ENCODE measurements at regions not wholly inside any gene's neighbourhood (a gene's known extent, or its start where the extent isn't known, plus 50 kb on each side); places are given as distances from the start of the nearest gene placed in this dataset.
A peak's percentile ranks its signal among the peaks of the same experiment; 100 is the strongest.

DNA sequence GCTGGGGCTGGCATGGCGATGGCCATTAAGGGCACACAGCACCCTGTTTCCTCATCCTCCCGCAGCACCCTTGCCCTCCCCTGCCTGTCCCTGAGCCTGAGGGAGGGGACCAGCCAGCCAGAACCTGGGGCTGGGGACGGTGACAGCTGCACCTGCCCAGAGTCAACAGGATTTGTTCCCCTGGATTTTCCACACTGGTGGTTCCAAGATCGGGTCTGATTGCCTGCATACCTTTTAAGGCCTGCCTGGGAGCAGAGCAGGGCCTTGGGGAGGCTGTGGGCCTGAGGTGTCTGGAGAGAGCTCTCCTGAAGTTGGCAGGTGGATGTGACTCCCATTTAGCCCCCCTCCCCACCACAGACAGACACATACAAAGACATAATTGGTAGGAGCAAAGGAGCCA is 61.0 kb upstream of the C5orf58 start (continued):
- TF ChIP-seq, protein P1, sequence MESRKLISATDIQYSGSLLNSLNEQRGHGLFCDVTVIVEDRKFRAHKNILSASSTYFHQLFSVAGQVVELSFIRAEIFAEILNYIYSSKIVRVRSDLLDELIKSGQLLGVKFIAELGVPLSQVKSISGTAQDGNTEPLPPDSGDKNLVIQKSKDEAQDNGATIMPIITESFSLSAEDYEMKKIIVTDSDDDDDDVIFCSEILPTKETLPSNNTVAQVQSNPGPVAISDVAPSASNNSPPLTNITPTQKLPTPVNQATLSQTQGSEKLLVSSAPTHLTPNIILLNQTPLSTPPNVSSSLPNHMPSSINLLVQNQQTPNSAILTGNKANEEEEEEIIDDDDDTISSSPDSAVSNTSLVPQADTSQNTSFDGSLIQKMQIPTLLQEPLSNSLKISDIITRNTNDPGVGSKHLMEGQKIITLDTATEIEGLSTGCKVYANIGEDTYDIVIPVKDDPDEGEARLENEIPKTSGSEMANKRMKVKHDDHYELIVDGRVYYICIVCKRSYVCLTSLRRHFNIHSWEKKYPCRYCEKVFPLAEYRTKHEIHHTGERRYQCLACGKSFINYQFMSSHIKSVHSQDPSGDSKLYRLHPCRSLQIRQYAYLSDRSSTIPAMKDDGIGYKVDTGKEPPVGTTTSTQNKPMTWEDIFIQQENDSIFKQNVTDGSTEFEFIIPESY (IDR thresholded peaks at IDR 0.05; ENCODE audit: extremely low read depth, insufficient replicate concordance, low read length): no peak

DNA sequence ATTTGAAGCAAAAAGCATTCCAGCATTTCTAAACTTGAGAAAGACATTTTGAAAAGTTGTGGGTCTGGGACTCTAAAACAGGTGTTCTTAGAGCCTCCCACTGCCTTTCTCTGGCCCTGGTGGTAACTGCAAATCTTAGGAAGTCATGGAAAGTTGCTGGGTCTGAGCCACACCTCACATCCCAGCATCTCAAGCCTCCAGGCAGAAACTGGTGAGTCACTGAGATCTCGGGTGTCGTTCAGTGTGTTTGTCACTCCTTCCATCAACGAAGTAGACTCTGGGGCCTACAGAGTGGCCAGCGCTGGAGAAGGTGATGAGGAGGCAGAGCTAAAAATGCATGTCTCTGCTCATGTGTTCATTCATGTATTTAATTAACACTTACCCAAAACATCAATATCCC is 59.6 kb upstream of the C5orf58 start:
- Histone ChIP-seq H3K9me2 (ENCODE audit: insufficient read depth) (no peaks in the 10 kb centered on the region), H3K27ac (ENCODE audit: low read depth, low read length) (no peak overlapping the region), H3K9me3 (ENCODE audit: control insufficient read depth in 1 of 2, insufficient read depth in 1 of 2, low read depth in 1 of 2, low read length in 2 of 2) (no peaks in the 10 kb centered on the region), H4K20me1 (ENCODE audit: insufficient read depth) (no peaks in the 10 kb centered on the region), H3K4me3 (replicated peaks in 1 of 2; ENCODE audit: low read depth in 1 of 2, low read length in 2 of 2) (no peak overlapping the region), H3K9ac (ENCODE audit: low read length) (no peak overlapping the region), H2AFZ (ENCODE audit: low read depth, low read length, poor library complexity, severe bottlenecking) (no peak overlapping the region), H3K4me2 (ENCODE audit: low read length) (peak overlapping the region; percentile 36), H3K27me3 (ENCODE audit: insufficient read depth, low read length) (no peaks in the 10 kb centered on the region), H3K4me1 (ENCODE audit: control insufficient read depth in 1 of 2, insufficient read depth in 2 of 2, low read length in 2 of 2) (peaks cover 0 to 22% of the 10 kb centered on the region in 2 experiments; a peak in 2 of 4 replicates), H3K79me2 (ENCODE audit: insufficient read depth, low read length) (no peaks in the 10 kb centered on the region), H3K36me3 (ENCODE audit: control insufficient read depth in 1 of 2, insufficient read depth in 2 of 2, low read length in 2 of 2) (no peaks in the 10 kb centered on the region)
- DNase-seq (ENCODE audit: low read depth, low spot score) (peak; percentile 16), ATAC-seq (peak; percentile 72)
- ChIA-PET CTCF (interaction anchor here (1.0 kb wide), 1 partner anchor 11 kb away, joined by 3 read pairs; no protein-coding TSS in a partner anchor), RAD21 (ENCODE audit: low non-redundant PET in 1 of 2, low total read pairs in 2 of 2, uncharacterized antibody in 2 of 2, unreplicated experiment in 2 of 2) (no interaction called here), POLR2A (no interaction called here)
- intact Hi-C loops (cut with micrococcal nuclease): no loop called here
- TF ChIP-seq POLR2AphosphoS5 (IDR thresholded peaks at IDR 0.05; ENCODE audit: low read depth, low read length) (no peak), POLR2A (IDR thresholded peaks at IDR 0.05; ENCODE audit: borderline replicate concordance, extremely low read depth, insufficient read depth, insufficient read length) (no peak), FOSL1 (IDR thresholded peaks at IDR 0.05; ENCODE audit: low read depth) (peak; percentile 43), JUND (IDR thresholded peaks at IDR 0.05) (peak; percentile 32; the same call in 1 of the 2 replicates)
- no TSS peak for BruUV-seq (replicated peaks)

DNA sequence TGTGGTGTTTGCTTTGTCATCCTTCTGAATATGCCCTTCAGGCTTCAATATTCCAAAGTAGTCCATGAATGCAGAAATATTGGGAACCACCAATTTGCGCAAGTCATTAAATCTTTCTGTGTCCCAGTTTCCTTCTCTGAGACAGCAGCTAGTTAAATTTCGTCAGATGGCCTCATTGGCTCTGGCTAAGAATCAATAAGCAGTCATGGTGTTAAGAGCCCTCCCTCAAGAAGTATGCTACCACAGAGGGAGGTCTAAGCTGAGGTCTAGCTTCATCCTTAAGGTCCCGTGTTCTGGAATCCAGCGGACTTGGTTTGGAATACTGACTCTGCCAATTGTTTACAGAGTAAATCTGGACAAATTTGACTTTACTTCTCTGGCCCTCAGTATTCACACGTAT is 59.1 kb upstream of the C5orf58 start:
- Histone ChIP-seq H3K9ac (ENCODE audit: low read length) (no peak overlapping the region), H3K4me3 (replicated peaks in 1 of 2; ENCODE audit: low read depth in 1 of 2, low read length in 2 of 2) (no peak overlapping the region), H3K27me3 (ENCODE audit: insufficient read depth, low read length) (no peaks in the 10 kb centered on the region), H3K4me2 (ENCODE audit: low read length) (peak overlapping the region; percentile 36), H3K27ac (ENCODE audit: low read depth, low read length) (no peak overlapping the region), H3K79me2 (ENCODE audit: insufficient read depth, low read length) (no peaks in the 10 kb centered on the region), H2AFZ (ENCODE audit: low read depth, low read length, poor library complexity, severe bottlenecking) (no peak overlapping the region), H3K36me3 (ENCODE audit: control insufficient read depth in 1 of 2, insufficient read depth in 2 of 2, low read length in 2 of 2) (no peaks in the 10 kb centered on the region), H3K9me2 (ENCODE audit: insufficient read depth) (no peaks in the 10 kb centered on the region), H3K4me1 (ENCODE audit: control insufficient read depth in 1 of 2, insufficient read depth in 2 of 2, low read length in 2 of 2) (peaks cover 0 to 22% of the 10 kb centered on the region in 2 experiments; a peak in 2 of 4 replicates), H3K9me3 (ENCODE audit: control insufficient read depth in 1 of 2, insufficient read depth in 1 of 2, low read depth in 1 of 2, low read length in 2 of 2) (no peaks in the 10 kb centered on the region), H4K20me1 (ENCODE audit: insufficient read depth) (no peaks in the 10 kb centered on the region)
- no peak for DNase-seq (ENCODE audit: low read depth, low spot score)
- no peak for TF ChIP-seq YY1 (IDR thresholded peaks at IDR 0.05; ENCODE audit: extremely low read depth, insufficient replicate concordance, low read depth, low read length)
- ChIA-PET POLR2A (no interaction called here), RAD21 (ENCODE audit: low non-redundant PET in 1 of 2, low total read pairs in 2 of 2, uncharacterized antibody in 2 of 2, unreplicated experiment in 2 of 2) (no interaction called here), CTCF (interaction anchor here (1.7 kb wide), 1 partner anchor 10 kb away, joined by 5 read pairs; no protein-coding TSS in a partner anchor)
- ATAC-seq: no peak
- intact Hi-C loops (cut with micrococcal nuclease): no loop called here
- BruUV-seq (replicated peaks): no TSS peak

All from HCT116 (cell line).